GM19238 (cell line): ENCODE measurements at regions not wholly inside any gene's neighbourhood (a gene's known extent, or its start where the extent isn't known, plus 50 kb on each side); places are given as distances from the start of the nearest gene placed in this dataset.
"Not testable (repeated sequence)": the region's sequence is repeated elsewhere in the genome, so short reads cannot be mapped to it uniquely, and the experiment has no call there.

Source experiments
- DNase-seq: peaks from one replicate; pipeline ENCODE4 v3.0.0; 2011; ENCODE audit warnings: low spot score; ENCODE audit not compliant: insufficient read length

GRCh38 chr13:83125791-83126190 lies 756.5 kb downstream of the SLITRK1 start:
- DNase-seq = no peak

GRCh38 chr13:83121896-83122295 lies 760.4 kb downstream of the SLITRK1 start:
- DNase-seq = no peak

GRCh38 chr13:83117046-83117445 lies 765.2 kb downstream of the SLITRK1 start:
- no peak for DNase-seq

- DNase-seq = not testable (repeated sequence)
Observed at GRCh38 chr13:83101574-83102247, 780.6 kb downstream of the SLITRK1 start.

- DNase-seq = no peak
Observed at GRCh38 chr13:83100237-83100636, 782.0 kb downstream of the SLITRK1 start.

- no peak for DNase-seq
Observed at GRCh38 chr13:83088858-83089257, 793.4 kb downstream of the SLITRK1 start.

- no peak for DNase-seq
Observed at GRCh38 chr13:83086948-83087347, 795.3 kb downstream of the SLITRK1 start.

- no peak for DNase-seq
Observed at GRCh38 chr13:83086088-83086487, 796.2 kb downstream of the SLITRK1 start.

GRCh38 chr13:83085186-83085900 lies 796.9 kb downstream of the SLITRK1 start:
- no peak for DNase-seq

- no peak for DNase-seq
Observed at GRCh38 chr13:83077499-83077898, 804.8 kb downstream of the SLITRK1 start.

- DNase-seq = not testable (repeated sequence)
Observed at GRCh38 chr13:83073930-83074329, 808.3 kb downstream of the SLITRK1 start.

GRCh38 chr13:83065108-83065507 lies 817.2 kb downstream of the SLITRK1 start:
- no peak for DNase-seq

GRCh38 chr13:83057119-83057518 lies 825.2 kb downstream of the SLITRK1 start:
- DNase-seq = no peak

GRCh38 chr13:83056269-83056668 lies 826.0 kb downstream of the SLITRK1 start:
- no peak for DNase-seq

- no peak for DNase-seq
Observed at GRCh38 chr13:83048419-83048818, 833.9 kb downstream of the SLITRK1 start.

- no peak for DNase-seq
Observed at GRCh38 chr13:83024955-83025594, 857.2 kb downstream of the SLITRK1 start.

GRCh38 chr13:83024232-83024631 lies 858.0 kb downstream of the SLITRK1 start:
- no peak for DNase-seq

- DNase-seq = no peak
Observed at GRCh38 chr13:83019986-83020385, 862.3 kb downstream of the SLITRK1 start.

GRCh38 chr13:83009987-83010386 lies 872.3 kb downstream of the SLITRK1 start:
- DNase-seq = no peak

GRCh38 chr13:83008212-83008929 lies 873.9 kb downstream of the SLITRK1 start:
- DNase-seq = no peak

- DNase-seq = no peak
Observed at GRCh38 chr13:83007226-83007625, 875.0 kb downstream of the SLITRK1 start.

- no peak for DNase-seq
Observed at GRCh38 chr13:83003185-83003584, 879.1 kb downstream of the SLITRK1 start.
